NT2/D1 (cell line): ENCODE measurements at regions not wholly inside any gene's neighbourhood (a gene's known extent, or its start where the extent isn't known, plus 50 kb on each side); places are given as distances from the start of the nearest gene placed in this dataset.

Experiments
- YY1 ChIP-seq: IDR thresholded peaks from 2 replicates; pipeline ENCODE4 v1.6.1; 2011; ENCODE audit not compliant: insufficient read length, insufficient read depth
- ZNF274 ChIP-seq: IDR thresholded peaks from 2 replicates; pipeline ENCODE4 v1.6.1; 2011; ENCODE audit warnings: mild to moderate bottlenecking, low read depth, low read length

- TF ChIP-seq ZNF274 (no peak), YY1 (no peak)
These were observed 97.5 kb upstream of the KCNE2 start for GRCh38 chr21:34266351-34266750.
